ENCODE measurements at regions not wholly inside any gene's neighbourhood (a gene's known extent, or its start where the extent isn't known, plus 50 kb on each side); places are given as distances from the start of the nearest gene placed in this dataset.

- TF ChIP-seq CTCF (IDR thresholded peaks at IDR 0.05), result no peak
- no peak for TF ChIP-seq POLR2A (IDR thresholded peaks at IDR 0.05; ENCODE audit: low read depth)
These were observed 362.9 kb upstream of the NFE2L3 start for GRCh38 chr7:25788961-25789620.
